ENCODE measurements at regions not wholly inside any gene's neighbourhood (a gene's known extent, or its start where the extent isn't known, plus 50 kb on each side); places are given as distances from the start of the nearest gene placed in this dataset.

- no peak overlapping the region for H3K27ac ChIP-seq (ENCODE audit: low read depth, low read length)
- H4K20me1 ChIP-seq (replicated peaks in 1 of 2; ENCODE audit: control insufficient read depth in 1 of 2, insufficient read depth in 2 of 2, low read length in 2 of 2), result no peaks in the 10 kb centered on the region
- no peak overlapping the region for H3K4me2 ChIP-seq (ENCODE audit: insufficient read depth in 1 of 2, low read depth in 2 of 2, low read length in 2 of 2)
- H3K9ac ChIP-seq (replicated peaks in 1 of 4; ENCODE audit: extremely low read depth in 1 of 4, low read depth in 3 of 4, low read length in 3 of 4), result no peak overlapping the region
- H3K23me2 ChIP-seq (ENCODE audit: low read depth, low read length), result no peaks in the 10 kb centered on the region
- no peaks in the 10 kb centered on the region for H3K27me3 ChIP-seq (replicated peaks in 1 of 4; ENCODE audit: control insufficient read depth in 3 of 4, extremely low read depth in 1 of 4, insufficient read depth in 3 of 4, low read length in 3 of 4)
- no peak overlapping the region for H4K8ac ChIP-seq (ENCODE audit: extremely low read depth, insufficient read depth, low read length)
- no peak overlapping the region for H2AFZ ChIP-seq (ENCODE audit: low read length)
- POLR2A ChIA-PET (ENCODE audit: partially characterized antibody), result no interaction called here
- no peaks in the 10 kb centered on the region for H3K79me1 ChIP-seq (ENCODE audit: low read depth, low read length)
- no peak for FAIRE-seq
- no peak overlapping the region for H3K14ac ChIP-seq (ENCODE audit: insufficient read length)
- no peak overlapping the region for H2BK12ac ChIP-seq (ENCODE audit: low read depth, low read length)
- no peak overlapping the region for H2BK5ac ChIP-seq (ENCODE audit: low read depth, low read length)
- H3K9me3 ChIP-seq (ENCODE audit: insufficient read depth in 2 of 2, low read depth in 1 of 2, low read length in 1 of 2), result peaks cover 49 to 61% of the 10 kb centered on the region in 2 experiments
- no peak overlapping the region for H3K18ac ChIP-seq (ENCODE audit: extremely low read depth, low read length)
- H3K4me3 ChIP-seq (ENCODE audit: extremely low read depth in 1 of 4, insufficient read depth in 2 of 4, low read depth in 3 of 4, low read length in 4 of 4), result no peak overlapping the region
- H4K91ac ChIP-seq (replicated peaks; ENCODE audit: insufficient read length, low read length), result no peak overlapping the region
- H3K23ac ChIP-seq (ENCODE audit: insufficient read length), result no peak overlapping the region
- TF ChIP-seq CTBP2 (IDR thresholded peaks at IDR 0.05; ENCODE audit: borderline replicate concordance, insufficient read depth, insufficient read length, low read length) (no peak), SAP30 (IDR thresholded peaks at IDR 0.05; ENCODE audit: insufficient read depth, insufficient replicate concordance, low read length) (no peak), RAD21 (IDR thresholded peaks at IDR 0.05 in 1 of 2, conservative IDR thresholded peaks at IDR 0.05 in 1 of 2; ENCODE audit: low read depth in 2 of 2, low read length in 2 of 2) (no peak), RBBP5 (IDR thresholded peaks at IDR 0.05; ENCODE audit: borderline replicate concordance, low read depth, low read length) (no peak), POU5F1 (IDR thresholded peaks at IDR 0.05; ENCODE audit: low read depth, low read length) (no peak), CREB1 (IDR thresholded peaks at IDR 0.05) (no peak), EZH2 (IDR thresholded peaks at IDR 0.05; ENCODE audit: low read depth, low read length, severe bottlenecking) (no peak), JUN (IDR thresholded peaks at IDR 0.05; ENCODE audit: low read depth, low read length) (no peak)
- H3K4ac ChIP-seq (replicated peaks; ENCODE audit: insufficient read length, low read depth, low read length), result no peak overlapping the region
- no peak overlapping the region for H4K5ac ChIP-seq (ENCODE audit: insufficient read length, low read depth, low read length)
- no peak overlapping the region for H2AK5ac ChIP-seq (ENCODE audit: low read depth, low read length)
- WGBS, 2 experiments (ENCODE audit: extremely low coverage in 1 of 2, insufficient coverage in 1 of 2, insufficient read length in 1 of 2, insufficient replicate concordance in 2 of 2, low coverage in 1 of 2, low lambda C conversion rate in 2 of 2, missing lambda C conversion rate in 1 of 2), result 95% methylated on average over 1 of the region's 1 CpG; no CpG with 5 or more reads in 1 of the 2 experiments
- no peaks in the 10 kb centered on the region for H3K79me2 ChIP-seq (ENCODE audit: control insufficient read depth in 1 of 2, insufficient read depth in 2 of 2, low read length in 2 of 2)
- no peak overlapping the region for H2BK120ac ChIP-seq (replicated peaks; ENCODE audit: low read depth, low read length)
- H2BK20ac ChIP-seq (ENCODE audit: low read length), result no peak overlapping the region
- H2BK15ac ChIP-seq (ENCODE audit: low read length), result no peak overlapping the region
- H3K36me3 ChIP-seq (ENCODE audit: control insufficient read depth in 2 of 4, insufficient read depth in 4 of 4, low read length in 3 of 4), result no peaks in the 10 kb centered on the region
- CTCF ChIA-PET (ENCODE audit: partially characterized antibody), result no interaction called here
- H3K56ac ChIP-seq (replicated peaks; ENCODE audit: insufficient read length, low read depth, low read length), result no peak overlapping the region
- no peak for DNase-seq (ENCODE audit: low read depth in 1 of 2, low spot score in 2 of 2)
- H3K4me1 ChIP-seq (replicated peaks in 1 of 4; ENCODE audit: control insufficient read depth in 3 of 4, insufficient read depth in 4 of 4, low read length in 3 of 4), result no peaks in the 10 kb centered on the region
Observed at GRCh38 chr10:38212460-38212859, 118.3 kb downstream of the ZNF37A start.
